ENCODE measurements at regions not wholly inside any gene's neighbourhood (a gene's known extent, or its start where the extent isn't known, plus 50 kb on each side); places are given as distances from the start of the nearest gene placed in this dataset.

GRCh38 chr6:41442800-41443501 lies 103.2 kb upstream of the FOXP4 start:
- peak; percentile 35; the same call in 1 of the 2 replicates for TF ChIP-seq CTCF (IDR thresholded peaks at IDR 0.05)
- TF ChIP-seq POLR2AphosphoS5 (IDR thresholded peaks at IDR 0.05; ENCODE audit: low read depth, low read length), result no peak

Data from Panc1 (cell line).